A549 (cell line): ENCODE measurements at regions not wholly inside any gene's neighbourhood (a gene's known extent, or its start where the extent isn't known, plus 50 kb on each side); places are given as distances from the start of the nearest gene placed in this dataset.

ENCODE experiments used
- ATAC-seq, 2 experiments: fragments of 200-7000 bp in 1 of 2; fragments of >200 bp in 1 of 2; cut with Nextera tagmentation in 1 of 2; cut with Tn5 transposase in 1 of 2; 3 replicates each; pipeline versions ENCODE4 v1.8.0 to v1.9.1; 2018 to 2020; ENCODE audit warnings: mild to moderate bottlenecking in 1 of 2, moderate library complexity in 1 of 2
- CTCF ChIA-PET: fragments of 300-600 bp; sonication (Branson Sonifier 250); formaldehyde crosslinking; extraction: SDS; loops from one replicate; lab custom pipeline; 2021; ENCODE audit warnings: antibody characterized with exemption, inconsistent platforms; lab: Yijun Ruan, JAX
- POLR2A ChIA-PET: fragments of 350-600 bp; formaldehyde crosslinking; extraction: SDS; loops from one replicate; lab custom pipeline; 2021; ENCODE audit warnings: antibody characterized with exemption, inconsistent platforms; lab: Yijun Ruan, JAX
- DNase-seq, 2 experiments: peaks; one replicate each; pipeline versions ENCODE4 v3.0.0 to v3.0.0-alpha.2; 2011 to 2016; ENCODE audit warnings: low read depth in 1 of 2, low spot score in 1 of 2
- FAIRE-seq: peaks from 2 replicates; lab custom pipeline; 2011; peaks lifted over from hg19 to GRCh38; lab: Jason Lieb, UNC
- H3K27ac ChIP-seq, 2 experiments: fragments of >200 bp; sonication (Bioruptor Twin); formaldehyde crosslinking; 3 replicates each; pipeline ENCODE4 v1.5.1; 2016 to 2017
- H3K4me1 ChIP-seq: fragments of >200 bp; sonication (Bioruptor Twin); formaldehyde crosslinking; 3 replicates; pipeline ENCODE4 v1.6.1; 2016
- H3K4me2 ChIP-seq: fragments of >200 bp; sonication (Bioruptor Twin); formaldehyde crosslinking; 3 replicates; pipeline ENCODE4 v1.6.1; 2016
- H3K4me3 ChIP-seq: fragments of >200 bp; sonication (Bioruptor Twin); formaldehyde crosslinking; 3 replicates; pipeline ENCODE4 v1.5.1; 2016
- H3K9me3 ChIP-seq: fragments of >200 bp; sonication (Bioruptor Twin); formaldehyde crosslinking; 3 replicates; pipeline ENCODE4 v1.6.1; 2016
- BCL3 ChIP-seq: fragments of >200 bp; sonication (Bioruptor Twin); formaldehyde crosslinking; IDR thresholded peaks from 3 replicates; pipeline ENCODE4 v1.6.1; 2016
- BHLHE40 ChIP-seq: IDR thresholded peaks from 2 replicates; pipeline ENCODE4 v1.6.1; 2012; ENCODE audit warnings: low read depth, low read length, inconsistent platforms
- CBX2 ChIP-seq: fragments of 200-600 bp; sonication (generic); IDR thresholded peaks from 2 replicates; pipeline ENCODE4 v1.6.1; 2016; ENCODE audit warnings: low read depth, mild to moderate bottlenecking, borderline replicate concordance
- CBX8 ChIP-seq: fragments of 200-600 bp; sonication (generic); IDR thresholded peaks from 2 replicates; pipeline ENCODE4 v1.6.1; 2016
- CEBPB ChIP-seq, 2 experiments: fragments of >200 bp in 1 of 2; sonication (Bioruptor Twin) in 1 of 2; formaldehyde crosslinking in 1 of 2; IDR thresholded peaks; 2 replicates each; pipeline ENCODE4 v1.6.1; 2012 to 2016
- EHF ChIP-seq: fragments of 250-450 bp; sonication (Bioruptor Pico); IDR thresholded peaks from 2 replicates; pipeline ENCODE4 v1.5.0; 2020; ENCODE audit warnings: mild to moderate bottlenecking
- EHMT2 ChIP-seq: fragments of 200-600 bp; sonication (generic); IDR thresholded peaks from 2 replicates; pipeline ENCODE4 v1.6.1; 2016; ENCODE audit warnings: antibody characterized with exemption, low read depth, mild to moderate bottlenecking, moderate library complexity
- EP300 ChIP-seq, 2 experiments: fragments of >200 bp; sonication (Bioruptor Twin); formaldehyde crosslinking; IDR thresholded peaks; 2 replicates in 1 of 2; 3 replicates in 1 of 2; pipeline ENCODE4 v1.6.1; 2016 to 2017
- ESRRA ChIP-seq: fragments of 150-350 bp; IDR thresholded peaks from 2 replicates; pipeline ENCODE4 v1.6.1; 2014; ENCODE audit warnings: mild to moderate bottlenecking, low read length, borderline replicate concordance
- FOSB ChIP-seq: fragments of 250-450 bp; sonication (Bioruptor Pico); IDR thresholded peaks from 2 replicates; pipeline ENCODE4 v1.5.0; 2020; ENCODE audit warnings: mild to moderate bottlenecking, moderate library complexity
- GATA3 ChIP-seq: IDR thresholded peaks from 2 replicates; pipeline ENCODE4 v1.6.1; 2012; ENCODE audit warnings: borderline replicate concordance
- HEYL ChIP-seq: fragments of 250-450 bp; sonication (Bioruptor Pico); IDR thresholded peaks from 2 replicates; pipeline ENCODE4 v1.8.0; 2021; ENCODE audit warnings: mild to moderate bottlenecking, moderate library complexity
- HOXA7 ChIP-seq: fragments of 250-450 bp; sonication (Bioruptor Pico); IDR thresholded peaks from 2 replicates; pipeline ENCODE4 v1.5.0; 2020; ENCODE audit warnings: mild to moderate bottlenecking, moderate library complexity
- HOXB5 ChIP-seq: fragments of 250-450 bp; sonication (Bioruptor Pico); IDR thresholded peaks from 2 replicates; pipeline ENCODE4 v1.5.0; 2020; ENCODE audit warnings: mild to moderate bottlenecking, moderate library complexity
- JUNB ChIP-seq: fragments of >200 bp; sonication (Bioruptor Twin); formaldehyde crosslinking; IDR thresholded peaks from 2 replicates; pipeline ENCODE4 v1.6.1; 2016
- KDM1A ChIP-seq: fragments of 200-600 bp; sonication (generic); IDR thresholded peaks from 2 replicates; pipeline ENCODE4 v1.6.1; 2016; ENCODE audit warnings: low read depth, mild to moderate bottlenecking
- KDM5A ChIP-seq: fragments of 200-600 bp; sonication (generic); IDR thresholded peaks from 2 replicates; pipeline ENCODE4 v1.6.1; 2016; ENCODE audit warnings: antibody characterized with exemption, mild to moderate bottlenecking
- MAFK ChIP-seq: fragments of 450-650 bp; IDR thresholded peaks from 2 replicates; pipeline ENCODE4 v1.6.1; 2014; ENCODE audit not compliant: partially characterized antibody
- MAX ChIP-seq: IDR thresholded peaks from 2 replicates; pipeline ENCODE4 v1.6.1; 2012
- MYC ChIP-seq: IDR thresholded peaks from 2 replicates; pipeline ENCODE4 v1.6.1; 2012; ENCODE audit warnings: mild to moderate bottlenecking, inconsistent platforms, low read length, improper control_type of control experiment, borderline replicate concordance
- NPAS2 ChIP-seq: fragments of 250-450 bp; sonication (Bioruptor Pico); IDR thresholded peaks from 2 replicates; pipeline ENCODE4 v1.8.0; 2022; ENCODE audit warnings: mild to moderate bottlenecking, moderate library complexity, borderline replicate concordance
- POLR2A ChIP-seq: IDR thresholded peaks from 2 replicates; pipeline ENCODE4 v1.6.1; 2012; ENCODE audit warnings: mild to moderate bottlenecking, low read length
- RAD21 ChIP-seq, 2 experiments: fragments of >200 bp in 1 of 2; sonication (Bioruptor Twin) in 1 of 2; formaldehyde crosslinking in 1 of 2; IDR thresholded peaks in 1 of 2; conservative IDR thresholded peaks in 1 of 2; 2 replicates in 1 of 2; 3 replicates in 1 of 2; pipeline ENCODE4 v1.6.1; 2012 to 2018; ENCODE audit warnings: inconsistent platforms in 1 of 2
- RCOR1 ChIP-seq: fragments of 150-350 bp; IDR thresholded peaks from 2 replicates; pipeline ENCODE4 v1.6.1; 2014; ENCODE audit warnings: antibody characterized with exemption, low read length, low read depth
- RFX5 ChIP-seq: fragments of 450-650 bp; IDR thresholded peaks from 2 replicates; pipeline ENCODE4 v1.7.1; 2014; ENCODE audit warnings: antibody characterized with exemption, mild to moderate bottlenecking, moderate library complexity
- SREBF2 ChIP-seq: fragments of 450-650 bp; IDR thresholded peaks from 2 replicates; pipeline ENCODE4 v1.6.1; 2014; ENCODE audit warnings: mild to moderate bottlenecking, moderate library complexity
- ZC3H11A ChIP-seq: fragments of 450-650 bp; IDR thresholded peaks from 2 replicates; pipeline ENCODE4 v1.6.1; 2014; ENCODE audit warnings: antibody characterized with exemption, mild to moderate bottlenecking
- ZFP36 ChIP-seq: fragments of 450-650 bp; IDR thresholded peaks from 2 replicates; pipeline ENCODE4 v1.6.1; 2014; ENCODE audit warnings: borderline replicate concordance; ENCODE audit not compliant: partially characterized antibody
- WGBS: methylation state at CpG from one replicate; pipeline ENCODE4 v1.1.6; 2017; ENCODE audit errors: missing lambda C conversion rate; 5-methylcytosine and 5-hydroxymethylcytosine counted together
- TF ChIP-seq, protein P1 (sequence below): fragments of 200-600 bp; sonication (generic); IDR thresholded peaks from 2 replicates; pipeline ENCODE4 v1.6.1; 2016; ENCODE audit warnings: antibody characterized with exemption, mild to moderate bottlenecking, moderate library complexity
- TF ChIP-seq, protein P2 (sequence below): fragments of 150-350 bp; IDR thresholded peaks from 2 replicates; pipeline ENCODE4 v1.6.1; 2014; ENCODE audit warnings: low read depth, mild to moderate bottlenecking, low read length
- TF ChIP-seq, protein P3 (sequence below): fragments of 250-450 bp; sonication (Bioruptor Pico); IDR thresholded peaks from 2 replicates; pipeline ENCODE4 v1.5.0; 2021; ENCODE audit warnings: mild to moderate bottlenecking, moderate library complexity, borderline replicate concordance

GRCh38 chrX:38856670-38857265, 55.5 kb downstream of the MID1IP1 start:
- TF ChIP-seq HOXA7 (CRISPR knock-in tag) (no peak), GATA3 (no peak), SREBF2 (no peak), ZFP36 (no peak), EHF (CRISPR knock-in tag) (no peak), EHMT2 (no peak), RCOR1 (no peak), MAX (no peak), CBX2 (no peak), POLR2A (no peak), KDM5A (no peak), CBX8 (no peak), BHLHE40 (no peak), CEBPB (IDR thresholded peaks at IDR 0.05) (no peak), MAFK (no peak), ZC3H11A (no peak), HOXB5 (CRISPR knock-in tag) (no peak)
- TF ChIP-seq, protein P1, sequence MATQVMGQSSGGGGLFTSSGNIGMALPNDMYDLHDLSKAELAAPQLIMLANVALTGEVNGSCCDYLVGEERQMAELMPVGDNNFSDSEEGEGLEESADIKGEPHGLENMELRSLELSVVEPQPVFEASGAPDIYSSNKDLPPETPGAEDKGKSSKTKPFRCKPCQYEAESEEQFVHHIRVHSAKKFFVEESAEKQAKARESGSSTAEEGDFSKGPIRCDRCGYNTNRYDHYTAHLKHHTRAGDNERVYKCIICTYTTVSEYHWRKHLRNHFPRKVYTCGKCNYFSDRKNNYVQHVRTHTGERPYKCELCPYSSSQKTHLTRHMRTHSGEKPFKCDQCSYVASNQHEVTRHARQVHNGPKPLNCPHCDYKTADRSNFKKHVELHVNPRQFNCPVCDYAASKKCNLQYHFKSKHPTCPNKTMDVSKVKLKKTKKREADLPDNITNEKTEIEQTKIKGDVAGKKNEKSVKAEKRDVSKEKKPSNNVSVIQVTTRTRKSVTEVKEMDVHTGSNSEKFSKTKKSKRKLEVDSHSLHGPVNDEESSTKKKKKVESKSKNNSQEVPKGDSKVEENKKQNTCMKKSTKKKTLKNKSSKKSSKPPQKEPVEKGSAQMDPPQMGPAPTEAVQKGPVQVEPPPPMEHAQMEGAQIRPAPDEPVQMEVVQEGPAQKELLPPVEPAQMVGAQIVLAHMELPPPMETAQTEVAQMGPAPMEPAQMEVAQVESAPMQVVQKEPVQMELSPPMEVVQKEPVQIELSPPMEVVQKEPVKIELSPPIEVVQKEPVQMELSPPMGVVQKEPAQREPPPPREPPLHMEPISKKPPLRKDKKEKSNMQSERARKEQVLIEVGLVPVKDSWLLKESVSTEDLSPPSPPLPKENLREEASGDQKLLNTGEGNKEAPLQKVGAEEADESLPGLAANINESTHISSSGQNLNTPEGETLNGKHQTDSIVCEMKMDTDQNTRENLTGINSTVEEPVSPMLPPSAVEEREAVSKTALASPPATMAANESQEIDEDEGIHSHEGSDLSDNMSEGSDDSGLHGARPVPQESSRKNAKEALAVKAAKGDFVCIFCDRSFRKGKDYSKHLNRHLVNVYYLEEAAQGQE = no peak
- TF ChIP-seq, protein P2, sequence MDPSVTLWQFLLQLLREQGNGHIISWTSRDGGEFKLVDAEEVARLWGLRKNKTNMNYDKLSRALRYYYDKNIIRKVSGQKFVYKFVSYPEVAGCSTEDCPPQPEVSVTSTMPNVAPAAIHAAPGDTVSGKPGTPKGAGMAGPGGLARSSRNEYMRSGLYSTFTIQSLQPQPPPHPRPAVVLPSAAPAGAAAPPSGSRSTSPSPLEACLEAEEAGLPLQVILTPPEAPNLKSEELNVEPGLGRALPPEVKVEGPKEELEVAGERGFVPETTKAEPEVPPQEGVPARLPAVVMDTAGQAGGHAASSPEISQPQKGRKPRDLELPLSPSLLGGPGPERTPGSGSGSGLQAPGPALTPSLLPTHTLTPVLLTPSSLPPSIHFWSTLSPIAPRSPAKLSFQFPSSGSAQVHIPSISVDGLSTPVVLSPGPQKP = no peak
- TF ChIP-seq, protein P3, sequence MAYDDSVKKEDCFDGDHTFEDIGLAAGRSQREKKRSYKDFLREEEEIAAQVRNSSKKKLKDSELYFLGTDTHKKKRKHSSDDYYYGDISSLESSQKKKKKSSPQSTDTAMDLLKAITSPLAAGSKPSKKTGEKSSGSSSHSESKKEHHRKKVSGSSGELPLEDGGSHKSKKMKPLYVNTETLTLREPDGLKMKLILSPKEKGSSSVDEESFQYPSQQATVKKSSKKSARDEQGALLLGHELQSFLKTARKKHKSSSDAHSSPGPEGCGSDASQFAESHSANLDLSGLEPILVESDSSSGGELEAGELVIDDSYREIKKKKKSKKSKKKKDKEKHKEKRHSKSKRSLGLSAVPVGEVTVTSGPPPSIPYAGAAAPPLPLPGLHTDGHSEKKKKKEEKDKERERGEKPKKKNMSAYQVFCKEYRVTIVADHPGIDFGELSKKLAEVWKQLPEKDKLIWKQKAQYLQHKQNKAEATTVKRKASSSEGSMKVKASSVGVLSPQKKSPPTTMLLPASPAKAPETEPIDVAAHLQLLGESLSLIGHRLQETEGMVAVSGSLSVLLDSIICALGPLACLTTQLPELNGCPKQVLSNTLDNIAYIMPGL (CRISPR knock-in tag) = no peak
- Histone ChIP-seq H3K4me1 (no peaks in the 10 kb centered on the region), H3K27ac (no peak overlapping the region), H3K9me3 (no peaks in the 10 kb centered on the region), H3K4me3 (no peak overlapping the region), H3K4me2 (no peak overlapping the region)
- CTCF ChIA-PET = no interaction called here
- ATAC-seq (no peak), DNase-seq (no peak), FAIRE-seq (no peak)
- POLR2A ChIA-PET = no interaction called here
- WGBS = 76% methylated on average over 4 of the region's 4 CpGs

GRCh38 chrX:38857736-38858523, 56.7 kb downstream of the MID1IP1 start:
- no peak overlapping the region for H3K4me2 ChIP-seq
- no peak overlapping the region for H3K27ac ChIP-seq
- TF ChIP-seq ZFP36 (no peak), EP300 (IDR thresholded peaks at IDR 0.05) (no peak), NPAS2 (no peak), KDM1A (no peak), BHLHE40 (no peak), EHF (CRISPR knock-in tag) (no peak), KDM5A (no peak), CEBPB (IDR thresholded peaks at IDR 0.05) (no peak), HEYL (no peak), SREBF2 (no peak), BCL3 (no peak), JUNB (no peak), RCOR1 (no peak), ESRRA (no peak), CBX8 (no peak), FOSB (CRISPR knock-in tag) (no peak), RAD21 (conservative IDR thresholded peaks at IDR 0.05 in 1 of 2, IDR thresholded peaks at IDR 0.05 in 1 of 2) (no peak), RFX5 (no peak), MYC (no peak)
- TF ChIP-seq, all 56 proteins: peak for 0
- FAIRE-seq = no peak
- WGBS = 54% methylated on average over 5 of the region's 5 CpGs
- POLR2A ChIA-PET = no interaction called here
- H3K9me3 ChIP-seq = no peaks in the 10 kb centered on the region
- CTCF ChIA-PET = no interaction called here
- H3K4me3 ChIP-seq = no peak overlapping the region
- DNase-seq = no peak
- ATAC-seq = no peak
- H3K4me1 ChIP-seq = no peaks in the 10 kb centered on the region
